IMR-90 (cell line): ENCODE measurements at regions not wholly inside any gene's neighbourhood (a gene's known extent, or its start where the extent isn't known, plus 50 kb on each side); places are given as distances from the start of the nearest gene placed in this dataset.

Source experiments
- ATAC-seq: fragments of 200-7000 bp; cut with Tn5 transposase; 2 replicates; pipeline ENCODE4 v1.9.1; 2020; ENCODE audit warnings: low read depth, mild to moderate bottlenecking, moderate library complexity
- BruUV-seq: library from RNA; stranded (reverse); fragments of 400-500 nt; replicated peaks from 2 replicates; lab custom pipeline; 2021; lab: Mats Ljungman, UMichigan
- CTCF ChIA-PET: fragments of 300-600 bp; formaldehyde crosslinking; extraction: SDS; loops from one replicate; lab custom pipeline; 2021; ENCODE audit warnings: antibody characterized with exemption; lab: Yijun Ruan, JAX
- POLR2A ChIA-PET: fragments of 300-600 bp; sonication (Branson Sonifier 250); formaldehyde crosslinking; loops from one replicate; lab custom pipeline; 2022; ENCODE audit warnings: antibody characterized with exemption; ENCODE audit not compliant: unreplicated experiment; lab: Charles Lee
- DNase-seq: peaks from one replicate; pipeline ENCODE4 v3.0.0; 2013
- H2AFZ ChIP-seq: replicated peaks from 2 replicates; pipeline ENCODE3; 2013; ENCODE audit warnings: low read length, mild to moderate bottlenecking; ENCODE audit not compliant: poor library complexity
- H2AK5ac ChIP-seq: 2 replicates; pipeline ENCODE4 v1.6.1; 2013; ENCODE audit warnings: low read depth, low read length, inconsistent platforms
- H2AK9ac ChIP-seq: replicated peaks from 2 replicates; pipeline ENCODE3; 2013; ENCODE audit warnings: mild to moderate bottlenecking, low read depth, low read length, moderate library complexity; ENCODE audit not compliant: poor library complexity
- H2BK120ac ChIP-seq: 2 replicates; pipeline ENCODE4 v1.6.1; 2013; ENCODE audit warnings: low read depth, low read length, inconsistent platforms
- H2BK15ac ChIP-seq: 3 replicates; pipeline ENCODE4 v1.6.1; 2013; ENCODE audit warnings: low read depth, low read length, inconsistent platforms
- H2BK20ac ChIP-seq: 2 replicates; pipeline ENCODE4 v1.6.1; 2013; ENCODE audit warnings: low read depth, mild to moderate bottlenecking, inconsistent platforms, low read length, moderate library complexity
- H2BK5ac ChIP-seq: 2 replicates; pipeline ENCODE4 v1.6.1; 2013; ENCODE audit warnings: mild to moderate bottlenecking, low read depth, low read length, inconsistent platforms; ENCODE audit not compliant: poor library complexity, severe bottlenecking
- H3K14ac ChIP-seq: replicated peaks from 2 replicates; pipeline ENCODE4 v1.6.1; 2013; ENCODE audit warnings: low read depth, low read length, inconsistent platforms
- H3K18ac ChIP-seq: 2 replicates; pipeline ENCODE4 v1.6.1; 2013; ENCODE audit warnings: low read depth, low read length, control low read depth
- H3K23ac ChIP-seq: 2 replicates; pipeline ENCODE4 v1.6.1; 2013; ENCODE audit warnings: low read depth, low read length, inconsistent platforms
- H3K27ac ChIP-seq: 2 replicates; pipeline ENCODE4 v1.5.1; 2013; ENCODE audit warnings: mild to moderate bottlenecking, control low read depth, low read length; ENCODE audit not compliant: insufficient read depth
- H3K27me3 ChIP-seq: 2 replicates; pipeline ENCODE4 v1.6.1; 2013; ENCODE audit warnings: low read length; ENCODE audit not compliant: control insufficient read depth, insufficient read depth
- H3K36me3 ChIP-seq: 2 replicates; pipeline ENCODE4 v1.6.1; 2013; ENCODE audit warnings: low read length, mixed read lengths; ENCODE audit not compliant: control insufficient read depth, insufficient read depth
- H3K4ac ChIP-seq: 2 replicates; pipeline ENCODE4 v1.6.1; 2013; ENCODE audit warnings: low read depth, low read length, inconsistent platforms
- H3K4me1 ChIP-seq: 2 replicates; pipeline ENCODE4 v1.6.1; 2013; ENCODE audit warnings: low read length, mixed read lengths; ENCODE audit not compliant: control insufficient read depth, insufficient read depth
- H3K4me2 ChIP-seq: 2 replicates; pipeline ENCODE4 v1.6.1; 2013; ENCODE audit warnings: low read depth, mild to moderate bottlenecking, control low read depth, low read length, moderate library complexity
- H3K4me3 ChIP-seq: 2 replicates; pipeline ENCODE4 v1.5.1; 2013; ENCODE audit warnings: low read depth, mild to moderate bottlenecking, control low read depth, low read length, moderate library complexity; ENCODE audit not compliant: insufficient read depth
- H3K56ac ChIP-seq: 2 replicates; pipeline ENCODE4 v1.6.1; 2013; ENCODE audit warnings: low read length, inconsistent platforms; ENCODE audit not compliant: insufficient read depth; ENCODE audit errors: extremely low read depth
- H3K79me1 ChIP-seq, 2 experiments: 2 replicates each; pipeline ENCODE4 v1.6.1; 2013; ENCODE audit warnings: low read length in 2 of 2, inconsistent platforms in 1 of 2, low read depth in 1 of 2
- H3K9ac ChIP-seq: 2 replicates; pipeline ENCODE4 v1.6.1; 2013; ENCODE audit warnings: low read depth, low read length, control low read depth
- H3K9me1 ChIP-seq: 2 replicates; pipeline ENCODE4 v1.6.1; 2013; ENCODE audit warnings: low read length, inconsistent platforms; ENCODE audit not compliant: insufficient read depth
- H3K9me3 ChIP-seq: 2 replicates; pipeline ENCODE4 v1.6.1; 2013; ENCODE audit warnings: low read length; ENCODE audit not compliant: control insufficient read depth, insufficient read depth
- H4K20me1 ChIP-seq: 2 replicates; pipeline ENCODE4 v1.6.1; 2013; ENCODE audit warnings: low read length, inconsistent platforms; ENCODE audit not compliant: insufficient read depth
- H4K5ac ChIP-seq: 2 replicates; pipeline ENCODE4 v1.6.1; 2013; ENCODE audit warnings: mild to moderate bottlenecking, low read depth, low read length, control low read depth
- H4K8ac ChIP-seq, 2 experiments: 2 replicates each; pipeline ENCODE4 v1.6.1; 2013; ENCODE audit warnings: low read depth in 2 of 2, low read length in 2 of 2, control low read depth in 1 of 2, inconsistent platforms in 1 of 2
- H4K91ac ChIP-seq: 2 replicates; pipeline ENCODE4 v1.6.1; 2013; ENCODE audit warnings: low read depth, low read length, inconsistent platforms; ENCODE audit not compliant: insufficient read depth
- BHLHE40 ChIP-seq: fragments of 150-350 bp; IDR thresholded peaks from 2 replicates; pipeline ENCODE4 v1.6.1; 2016; ENCODE audit warnings: mild to moderate bottlenecking, low read depth, low read length
- CEBPB ChIP-seq: IDR thresholded peaks from 2 replicates; pipeline ENCODE4 v1.6.1; 2012; ENCODE audit warnings: low read depth, low read length, improper control_type of control experiment
- CHD1 ChIP-seq: IDR thresholded peaks from 2 replicates; pipeline ENCODE4 v1.6.1; 2012; ENCODE audit warnings: low read depth, low read length, improper control_type of control experiment
- FOS ChIP-seq: fragments of 150-350 bp; IDR thresholded peaks from 2 replicates; pipeline ENCODE4 v1.6.1; 2016; ENCODE audit warnings: low read depth, low read length
- MAFK ChIP-seq: IDR thresholded peaks from 2 replicates; pipeline ENCODE4 v1.6.1; 2012; ENCODE audit warnings: low read depth, low read length, improper control_type of control experiment
- MAZ ChIP-seq: IDR thresholded peaks from 2 replicates; pipeline ENCODE4 v1.6.1; 2012; ENCODE audit warnings: low read depth, mild to moderate bottlenecking, low read length, improper control_type of control experiment, moderate library complexity, borderline replicate concordance
- MXI1 ChIP-seq: IDR thresholded peaks from 2 replicates; pipeline ENCODE4 v1.6.1; 2012; ENCODE audit warnings: low read depth, mild to moderate bottlenecking, low read length, moderate library complexity, borderline replicate concordance
- NFE2L2 ChIP-seq: fragments of 150-350 bp; IDR thresholded peaks from 2 replicates; pipeline ENCODE4 v1.6.1; 2016; ENCODE audit warnings: low read depth, mild to moderate bottlenecking, low read length
- POLR2A ChIP-seq: IDR thresholded peaks from 2 replicates; pipeline ENCODE4 v1.6.1; 2012; ENCODE audit warnings: mild to moderate bottlenecking, low read depth, low read length
- RAD21 ChIP-seq: IDR thresholded peaks from 2 replicates; pipeline ENCODE4 v1.6.1; 2012; ENCODE audit warnings: low read length, improper control_type of control experiment
- RFX5 ChIP-seq: IDR thresholded peaks from 2 replicates; pipeline ENCODE4 v1.8.0; 2012; ENCODE audit warnings: low read depth, mild to moderate bottlenecking, low read length, moderate library complexity
- WGBS, 2 experiments: methylation state at CpG; one replicate each; pipeline versions ENCODE4 v1.1.5 to v1.1.7; 2013; ENCODE audit warnings: missing lambda C conversion rate in 2 of 2; ENCODE audit not compliant: insufficient read length in 1 of 2; ENCODE audit errors: extremely low coverage in 2 of 2; 5-methylcytosine and 5-hydroxymethylcytosine counted together
- dilution Hi-C: fragments of 300-500 bp; cut with HindIII; formaldehyde crosslinking; loops from one replicate; pipeline ENCODE4 v1.14.3; 2018; ENCODE audit warnings: low sequenced_read_pairs; ENCODE audit not compliant: unreplicated experiment
- in situ Hi-C: fragments of 300-500 bp; cut with MboI; formaldehyde crosslinking; loops from 3 replicates; pipeline ENCODE4 v1.14.3; 2019; ENCODE audit warnings: low sequenced_read_pairs, inconsistent platforms, mixed read lengths
- intact Hi-C: fragments of 100-400 bp; cut with micrococcal nuclease; formaldehyde crosslinking; loops from 2 replicates; pipeline ENCODE4 v1.10.0; 2022
- TF ChIP-seq, protein P1 (sequence below): fragments of 150-350 bp; IDR thresholded peaks from 2 replicates; pipeline ENCODE4 v1.6.1; 2017; ENCODE audit warnings: mild to moderate bottlenecking, antibody characterized with exemption, low read length, low read depth
- TF ChIP-seq, protein P2 (sequence below): fragments of 150-350 bp; IDR thresholded peaks from 2 replicates; pipeline ENCODE4 v1.6.1; 2016; ENCODE audit warnings: low read depth, mild to moderate bottlenecking, low read length, moderate library complexity, borderline replicate concordance
- TF ChIP-seq, protein P3 (sequence below): conservative IDR thresholded peaks from 2 replicates; pipeline ENCODE4 v1.5.1; 2012; ENCODE audit warnings: mild to moderate bottlenecking, low read depth, low read length, improper control_type of control experiment

DNA sequence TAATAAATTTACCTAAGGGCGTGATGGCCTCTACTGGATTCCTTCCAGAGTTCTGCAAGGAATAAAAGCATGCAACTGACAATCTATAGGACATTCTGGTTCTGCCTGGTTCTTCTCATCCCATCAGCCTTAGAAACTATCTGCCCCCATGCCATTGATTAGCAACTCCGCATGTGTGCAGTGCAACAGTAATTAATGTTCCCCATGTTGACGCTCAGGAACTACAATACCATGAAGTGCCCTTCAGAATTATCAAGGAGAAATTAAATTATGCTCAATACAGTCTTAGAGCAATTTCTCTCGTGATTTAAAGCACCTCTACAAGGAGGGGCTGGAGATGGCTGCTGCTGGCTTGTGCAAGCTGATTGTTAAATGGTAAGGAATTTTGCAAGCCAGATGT lies 61.7 kb upstream of the MAP4K3 start:
- Histone ChIP-seq H3K9me1 (peaks cover 11% of the 10 kb centered on the region; the same call in 1 of the 2 replicates), H3K23ac (no peak overlapping the region), H4K91ac (no peak overlapping the region; the same call in 1 of the 2 replicates), H4K20me1 (no peaks in the 10 kb centered on the region), H4K8ac (peak overlapping the region in 1 of 2 experiments; percentile 42; a peak in 2 of 4 replicates), H3K9ac (no peak overlapping the region), H2BK5ac (no peak overlapping the region), H3K4ac (peak overlapping the region; percentile 95; the same call in 1 of the 2 replicates), H3K9me3 (no peaks in the 10 kb centered on the region), H2AK5ac (peak overlapping the region; percentile 90; the same call in 1 of the 2 replicates), H2BK15ac (peak overlapping the region; percentile 81; the same call in 2 of the 3 replicates), H2BK20ac (peak overlapping the region; percentile 4; the same call in 1 of the 2 replicates), H2AK9ac (no peak overlapping the region), H3K18ac (peak overlapping the region; percentile 80), H2AFZ (no peak overlapping the region), H3K14ac (peak overlapping the region; percentile 12; the same call in 1 of the 2 replicates), H4K5ac (peak overlapping the region; percentile 42; the same call in 1 of the 2 replicates), H3K79me1 (peaks cover 8 to 9% of the 10 kb centered on the region in 2 experiments; a peak in 3 of 4 replicates), H3K27ac (no peak overlapping the region), H3K56ac (no peak overlapping the region), H3K27me3 (no peaks in the 10 kb centered on the region), H2BK120ac (peak overlapping the region; percentile 77), H3K36me3 (no peaks in the 10 kb centered on the region), H3K4me3 (no peak overlapping the region), H3K4me1 (peaks cover 23% of the 10 kb centered on the region), H3K4me2 (no peak overlapping the region)
- no CpG with 5 or more reads among the region's 4 CpGs for WGBS, 2 experiments
- CTCF ChIA-PET = no interaction called here
- DNase-seq (no peak), ATAC-seq (no peak)
- no peak for TF ChIP-seq BHLHE40
- no peak for TF ChIP-seq MXI1
- TF ChIP-seq POLR2A = no peak
- TF ChIP-seq RAD21 = no peak
- no peak for TF ChIP-seq NFE2L2
- TF ChIP-seq, protein P1, sequence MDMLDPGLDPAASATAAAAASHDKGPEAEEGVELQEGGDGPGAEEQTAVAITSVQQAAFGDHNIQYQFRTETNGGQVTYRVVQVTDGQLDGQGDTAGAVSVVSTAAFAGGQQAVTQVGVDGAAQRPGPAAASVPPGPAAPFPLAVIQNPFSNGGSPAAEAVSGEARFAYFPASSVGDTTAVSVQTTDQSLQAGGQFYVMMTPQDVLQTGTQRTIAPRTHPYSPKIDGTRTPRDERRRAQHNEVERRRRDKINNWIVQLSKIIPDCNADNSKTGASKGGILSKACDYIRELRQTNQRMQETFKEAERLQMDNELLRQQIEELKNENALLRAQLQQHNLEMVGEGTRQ = no peak
- TF ChIP-seq, protein P2, sequence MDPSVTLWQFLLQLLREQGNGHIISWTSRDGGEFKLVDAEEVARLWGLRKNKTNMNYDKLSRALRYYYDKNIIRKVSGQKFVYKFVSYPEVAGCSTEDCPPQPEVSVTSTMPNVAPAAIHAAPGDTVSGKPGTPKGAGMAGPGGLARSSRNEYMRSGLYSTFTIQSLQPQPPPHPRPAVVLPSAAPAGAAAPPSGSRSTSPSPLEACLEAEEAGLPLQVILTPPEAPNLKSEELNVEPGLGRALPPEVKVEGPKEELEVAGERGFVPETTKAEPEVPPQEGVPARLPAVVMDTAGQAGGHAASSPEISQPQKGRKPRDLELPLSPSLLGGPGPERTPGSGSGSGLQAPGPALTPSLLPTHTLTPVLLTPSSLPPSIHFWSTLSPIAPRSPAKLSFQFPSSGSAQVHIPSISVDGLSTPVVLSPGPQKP = no peak
- no peak for TF ChIP-seq RFX5
- no peak for TF ChIP-seq MAFK
- TF ChIP-seq CHD1 = no peak
- TF ChIP-seq MAZ = no peak
- no peak for TF ChIP-seq CEBPB
- TF ChIP-seq, protein P3, sequence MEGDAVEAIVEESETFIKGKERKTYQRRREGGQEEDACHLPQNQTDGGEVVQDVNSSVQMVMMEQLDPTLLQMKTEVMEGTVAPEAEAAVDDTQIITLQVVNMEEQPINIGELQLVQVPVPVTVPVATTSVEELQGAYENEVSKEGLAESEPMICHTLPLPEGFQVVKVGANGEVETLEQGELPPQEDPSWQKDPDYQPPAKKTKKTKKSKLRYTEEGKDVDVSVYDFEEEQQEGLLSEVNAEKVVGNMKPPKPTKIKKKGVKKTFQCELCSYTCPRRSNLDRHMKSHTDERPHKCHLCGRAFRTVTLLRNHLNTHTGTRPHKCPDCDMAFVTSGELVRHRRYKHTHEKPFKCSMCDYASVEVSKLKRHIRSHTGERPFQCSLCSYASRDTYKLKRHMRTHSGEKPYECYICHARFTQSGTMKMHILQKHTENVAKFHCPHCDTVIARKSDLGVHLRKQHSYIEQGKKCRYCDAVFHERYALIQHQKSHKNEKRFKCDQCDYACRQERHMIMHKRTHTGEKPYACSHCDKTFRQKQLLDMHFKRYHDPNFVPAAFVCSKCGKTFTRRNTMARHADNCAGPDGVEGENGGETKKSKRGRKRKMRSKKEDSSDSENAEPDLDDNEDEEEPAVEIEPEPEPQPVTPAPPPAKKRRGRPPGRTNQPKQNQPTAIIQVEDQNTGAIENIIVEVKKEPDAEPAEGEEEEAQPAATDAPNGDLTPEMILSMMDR = no peak
- no peak for TF ChIP-seq FOS
- BruUV-seq = no TSS peak
- dilution Hi-C loops = no loop called here
- in situ Hi-C loops = no loop called here
- POLR2A ChIA-PET = no interaction called here
- intact Hi-C loops = no loop called here
